ENCODE measurements at regions not wholly inside any gene's neighbourhood (a gene's known extent, or its start where the extent isn't known, plus 50 kb on each side); places are given as distances from the start of the nearest gene placed in this dataset.

DNA sequence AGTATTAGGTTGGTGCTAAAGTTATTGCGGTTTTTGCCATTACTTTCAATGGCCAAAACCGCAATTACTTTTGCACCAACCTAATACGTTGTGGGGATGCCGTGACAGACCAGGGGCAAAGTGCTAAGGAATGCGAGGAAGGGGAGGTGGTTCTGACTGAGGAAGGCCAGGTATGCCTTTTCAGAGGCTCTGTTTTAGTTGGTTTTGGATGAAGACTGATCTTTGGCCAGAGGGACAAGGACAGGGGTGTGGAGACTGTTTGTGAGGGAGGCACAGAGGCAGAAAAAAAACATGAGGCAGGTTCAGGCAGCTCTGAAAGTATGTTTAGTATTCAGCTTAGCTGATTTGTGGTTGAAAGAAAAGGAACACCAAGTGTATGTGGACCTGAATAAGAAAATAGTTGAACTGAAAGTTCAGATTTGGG is 358.2 kb downstream of the RPS6KC1 start:
- TF ChIP-seq CTCF (IDR thresholded peaks at IDR 0.05) (no peak), POLR2A (IDR thresholded peaks at IDR 0.05) (no peak), POLR2AphosphoS5 (IDR thresholded peaks at IDR 0.05) (no peak)
